ENCODE measurements at regions not wholly inside any gene's neighbourhood (a gene's known extent, or its start where the extent isn't known, plus 50 kb on each side); places are given as distances from the start of the nearest gene placed in this dataset.

GRCh38 chr16:52755396-52755795 is 208.5 kb upstream of the TOX3 start:
- TF ChIP-seq, protein P1, sequence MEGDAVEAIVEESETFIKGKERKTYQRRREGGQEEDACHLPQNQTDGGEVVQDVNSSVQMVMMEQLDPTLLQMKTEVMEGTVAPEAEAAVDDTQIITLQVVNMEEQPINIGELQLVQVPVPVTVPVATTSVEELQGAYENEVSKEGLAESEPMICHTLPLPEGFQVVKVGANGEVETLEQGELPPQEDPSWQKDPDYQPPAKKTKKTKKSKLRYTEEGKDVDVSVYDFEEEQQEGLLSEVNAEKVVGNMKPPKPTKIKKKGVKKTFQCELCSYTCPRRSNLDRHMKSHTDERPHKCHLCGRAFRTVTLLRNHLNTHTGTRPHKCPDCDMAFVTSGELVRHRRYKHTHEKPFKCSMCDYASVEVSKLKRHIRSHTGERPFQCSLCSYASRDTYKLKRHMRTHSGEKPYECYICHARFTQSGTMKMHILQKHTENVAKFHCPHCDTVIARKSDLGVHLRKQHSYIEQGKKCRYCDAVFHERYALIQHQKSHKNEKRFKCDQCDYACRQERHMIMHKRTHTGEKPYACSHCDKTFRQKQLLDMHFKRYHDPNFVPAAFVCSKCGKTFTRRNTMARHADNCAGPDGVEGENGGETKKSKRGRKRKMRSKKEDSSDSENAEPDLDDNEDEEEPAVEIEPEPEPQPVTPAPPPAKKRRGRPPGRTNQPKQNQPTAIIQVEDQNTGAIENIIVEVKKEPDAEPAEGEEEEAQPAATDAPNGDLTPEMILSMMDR (conservative IDR thresholded peaks at IDR 0.05; ENCODE audit: low read depth, low read length): no peak
- no peak overlapping the region for H3K4me3 ChIP-seq (ENCODE audit: low read depth, low read length)
- DNase-seq (ENCODE audit: low read depth): no peak

GRCh38 chr16:52751035-52751434 is 204.1 kb upstream of the TOX3 start:
- H3K4me3 ChIP-seq (ENCODE audit: low read depth, low read length): no peak overlapping the region
- TF ChIP-seq, protein P1 (conservative IDR thresholded peaks at IDR 0.05; ENCODE audit: low read depth, low read length): no peak
- no peak for DNase-seq (ENCODE audit: low read depth)

- TF ChIP-seq, protein P1 (conservative IDR thresholded peaks at IDR 0.05; ENCODE audit: low read depth, low read length): no peak
- H3K4me3 ChIP-seq (ENCODE audit: low read depth, low read length): no peak overlapping the region
- DNase-seq (ENCODE audit: low read depth): no peak
These were observed 201.8 kb upstream of the TOX3 start for GRCh38 chr16:52748741-52749140.

- DNase-seq (ENCODE audit: low read depth): no peak
- no peak overlapping the region for H3K4me3 ChIP-seq (ENCODE audit: low read depth, low read length)
- TF ChIP-seq, protein P1 (conservative IDR thresholded peaks at IDR 0.05; ENCODE audit: low read depth, low read length): no peak
These were observed 200.2 kb upstream of the TOX3 start for GRCh38 chr16:52747088-52747595.

DNA sequence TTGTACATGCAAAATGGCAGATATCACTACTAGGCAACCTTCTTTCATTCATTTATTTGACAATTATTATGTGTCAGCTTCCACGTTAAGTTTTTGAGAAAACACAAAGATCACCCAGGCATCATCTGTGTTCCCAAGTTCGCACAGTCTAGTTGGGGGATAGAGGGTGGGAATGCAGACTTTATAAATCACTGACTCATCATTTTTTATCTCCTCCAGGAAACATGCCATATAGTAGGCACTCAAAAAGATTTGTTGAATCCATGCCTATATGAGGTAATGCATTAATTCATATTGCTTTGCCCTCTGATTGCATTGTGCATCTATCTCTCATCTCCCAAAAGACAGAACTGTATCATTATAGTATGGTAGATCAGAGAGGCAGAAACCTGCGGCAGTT is 196.8 kb upstream of the TOX3 start:
- TF ChIP-seq, protein P1 (conservative IDR thresholded peaks at IDR 0.05; ENCODE audit: low read depth, low read length): no peak
- H3K4me3 ChIP-seq (ENCODE audit: low read depth, low read length): no peak overlapping the region
- DNase-seq (ENCODE audit: low read depth): no peak

DNA sequence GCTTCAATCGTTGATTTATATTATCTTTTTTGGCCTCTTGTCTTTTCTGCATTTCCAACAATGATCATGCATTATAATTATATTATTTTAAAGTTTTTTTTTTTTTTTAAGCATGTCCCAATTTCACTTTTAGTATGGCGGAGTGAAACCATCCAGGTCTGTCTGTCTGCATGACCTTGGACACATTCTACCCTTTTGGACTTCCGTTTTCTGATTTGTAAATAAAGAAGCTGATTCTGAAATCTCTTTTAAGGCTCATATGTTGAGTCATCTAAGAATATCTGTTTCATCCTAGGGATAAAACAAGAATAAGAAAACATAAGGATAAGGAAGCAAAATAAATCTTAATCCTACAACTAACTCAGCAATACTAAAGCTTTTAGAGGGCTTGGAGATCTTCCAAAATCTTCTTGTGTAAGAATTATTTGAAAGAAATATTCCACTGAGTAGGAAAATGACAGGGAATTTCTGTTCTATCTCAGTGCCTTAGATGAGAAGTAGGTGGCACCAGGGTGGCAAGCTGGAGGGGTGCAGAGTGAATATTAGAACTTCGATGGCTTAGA is 195.7 kb upstream of the TOX3 start:
- DNase-seq (ENCODE audit: low read depth): no peak
- TF ChIP-seq, protein P1 (conservative IDR thresholded peaks at IDR 0.05; ENCODE audit: low read depth, low read length): no peak
- no peak overlapping the region for H3K4me3 ChIP-seq (ENCODE audit: low read depth, low read length)

GRCh38 chr16:52742052-52742451 is 195.1 kb upstream of the TOX3 start:
- DNase-seq (ENCODE audit: low read depth): no peak
- TF ChIP-seq, protein P1 (conservative IDR thresholded peaks at IDR 0.05; ENCODE audit: low read depth, low read length): no peak
- no peak overlapping the region for H3K4me3 ChIP-seq (ENCODE audit: low read depth, low read length)
